ENCODE measurements at regions not wholly inside any gene's neighbourhood (a gene's known extent, or its start where the extent isn't known, plus 50 kb on each side); places are given as distances from the start of the nearest gene placed in this dataset.
"Not testable (repeated sequence)": the region's sequence is repeated elsewhere in the genome, so short reads cannot be mapped to it uniquely, and the experiment has no call there.

DNA sequence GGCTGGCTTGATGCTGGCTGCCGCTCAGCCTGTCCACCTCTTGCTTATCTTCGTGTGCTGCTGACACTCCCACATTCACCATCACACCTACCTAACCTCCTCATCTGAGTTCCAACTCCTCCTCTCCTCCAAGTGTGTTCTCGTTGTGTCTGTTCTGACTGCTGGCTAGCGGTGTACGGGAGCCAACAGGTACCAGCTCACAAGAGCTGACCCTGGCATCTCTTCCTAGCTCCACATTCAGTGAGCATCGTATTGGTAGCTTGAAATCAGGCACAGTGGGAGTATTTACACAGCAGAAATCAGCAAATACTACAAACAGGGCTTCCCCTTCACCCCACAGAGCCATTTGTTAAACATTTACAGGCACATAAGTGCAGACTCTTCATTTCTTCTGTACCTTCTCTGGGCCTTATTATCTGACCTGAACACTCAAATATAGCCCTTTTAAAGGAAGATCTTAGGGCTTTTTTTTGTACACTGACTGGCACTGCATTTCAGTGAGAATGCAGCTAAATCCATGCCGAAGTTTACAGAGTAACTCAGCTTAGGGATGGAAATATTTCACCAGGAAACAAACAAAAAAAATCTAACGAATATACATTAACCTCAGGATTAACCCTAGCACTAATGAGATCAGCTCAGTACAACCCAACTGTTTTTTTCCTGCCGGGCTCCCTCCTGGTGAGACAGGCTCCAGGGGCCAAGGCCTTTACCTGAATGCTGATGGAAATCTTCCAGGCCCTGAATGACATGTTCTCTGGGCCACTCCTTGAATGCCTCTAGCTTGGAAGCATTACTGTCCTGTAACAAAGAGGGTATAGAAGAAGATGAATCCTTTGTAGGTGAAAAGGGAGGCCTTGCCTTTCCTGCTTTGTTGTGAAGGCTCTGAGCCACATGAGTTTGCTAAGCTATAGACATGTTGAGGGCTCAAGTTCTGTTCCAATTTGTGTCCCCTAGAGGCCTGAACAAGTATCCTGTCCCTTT lies 150.5 kb upstream of the LPP start:
- DNase-seq: no peak

DNA sequence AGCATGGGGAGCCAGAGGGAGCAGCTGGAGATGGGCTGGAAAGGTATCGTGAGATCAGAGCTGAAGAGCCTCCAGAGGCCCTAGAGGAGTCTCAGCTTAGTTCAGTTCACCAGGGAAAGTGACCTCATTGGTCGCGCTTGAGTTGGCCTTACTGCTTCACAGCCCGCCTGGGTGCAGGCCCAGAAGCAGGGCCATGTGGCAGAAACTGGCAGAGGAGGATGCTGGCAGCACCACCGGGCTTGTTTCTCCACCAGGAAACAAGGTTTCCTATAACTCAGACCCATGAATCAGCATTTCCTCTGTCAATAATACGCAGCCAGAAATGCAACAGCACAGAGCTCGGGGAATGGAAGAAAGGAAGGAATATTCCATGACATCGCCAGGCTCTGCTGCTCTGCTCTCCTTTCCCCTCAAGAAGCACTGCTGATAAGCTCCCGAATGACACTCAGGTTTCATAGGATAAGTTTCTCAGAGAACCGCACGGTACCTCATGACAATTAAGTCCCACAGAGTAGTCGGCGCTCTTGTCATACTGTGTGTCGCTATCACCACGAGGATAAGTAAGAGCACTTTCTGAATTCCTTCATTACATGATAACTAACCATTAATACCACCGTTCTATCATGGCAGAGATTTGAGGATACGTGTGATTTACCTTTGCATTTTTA lies 147.1 kb upstream of the LPP start:
- no peak for DNase-seq

DNA sequence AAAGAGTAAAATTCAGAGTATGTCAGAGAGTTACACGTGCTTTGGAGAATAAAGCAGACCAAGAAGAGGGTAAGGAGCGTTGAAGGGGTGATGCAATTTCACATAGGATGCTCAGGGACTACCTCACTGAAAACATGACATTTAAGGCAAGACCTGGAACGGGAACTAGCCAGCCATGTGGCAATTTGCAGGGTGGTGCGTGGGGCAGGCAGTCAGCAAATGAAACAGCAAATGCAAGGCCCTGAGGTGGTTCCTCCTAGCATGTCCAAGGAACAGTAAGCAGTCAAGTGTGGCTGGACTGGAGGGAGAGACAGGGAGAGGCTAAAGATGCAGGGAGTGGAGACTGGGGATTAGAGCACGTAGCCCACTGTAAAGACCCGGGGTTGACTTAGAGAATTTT lies 146.1 kb upstream of the LPP start:
- no peak for DNase-seq

DNA sequence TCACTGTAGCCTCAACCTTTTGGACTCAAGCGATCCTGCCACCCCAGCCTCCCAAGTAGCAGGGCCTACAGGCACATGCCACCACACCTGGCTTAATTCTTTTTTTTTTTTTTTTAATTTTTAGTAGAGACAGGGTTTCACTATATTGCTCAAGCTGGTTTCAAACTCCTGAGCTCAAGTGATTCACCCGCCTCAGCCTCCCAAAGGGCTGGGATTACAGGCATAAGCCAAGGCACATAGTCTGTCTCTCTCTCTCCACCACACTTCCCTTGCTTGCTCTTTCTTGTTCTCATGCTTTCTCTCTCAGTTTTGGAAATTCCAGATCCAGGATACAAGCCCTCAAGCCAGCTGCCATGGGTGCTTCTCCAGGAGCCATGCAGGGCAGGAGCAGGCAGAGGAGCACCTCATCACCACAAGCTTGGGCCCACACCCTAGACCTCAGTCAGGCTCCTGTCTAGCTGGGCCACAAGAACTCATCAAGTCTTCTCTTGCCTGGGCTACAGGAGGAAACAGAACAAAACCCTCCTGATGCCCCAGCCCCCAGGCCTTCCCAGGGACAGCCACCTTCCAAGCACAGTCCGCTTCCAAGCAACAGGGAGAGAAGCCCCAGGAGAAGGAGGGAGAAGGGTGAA lies 145.3 kb upstream of the LPP start:
- no peak for DNase-seq

DNA sequence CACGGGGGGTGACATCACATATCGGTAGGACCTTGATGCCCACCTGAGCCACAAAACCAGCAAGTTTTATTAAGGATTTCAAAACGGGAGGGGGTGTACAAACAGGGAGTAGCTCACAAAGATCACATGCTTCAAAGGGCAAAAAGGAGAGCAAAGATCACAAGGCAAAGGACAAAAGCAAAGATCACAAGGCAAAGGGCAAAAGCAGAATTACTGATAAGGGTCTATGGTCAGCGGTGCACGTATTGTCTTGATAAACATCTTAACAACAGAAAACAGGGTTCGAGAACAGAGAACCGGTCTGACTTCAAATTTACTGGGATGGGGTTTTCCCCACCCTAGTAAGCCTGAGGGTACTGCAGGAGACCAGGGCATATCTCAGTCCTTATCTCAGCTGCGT lies 143.5 kb upstream of the LPP start:
- no peak for DNase-seq

DNA sequence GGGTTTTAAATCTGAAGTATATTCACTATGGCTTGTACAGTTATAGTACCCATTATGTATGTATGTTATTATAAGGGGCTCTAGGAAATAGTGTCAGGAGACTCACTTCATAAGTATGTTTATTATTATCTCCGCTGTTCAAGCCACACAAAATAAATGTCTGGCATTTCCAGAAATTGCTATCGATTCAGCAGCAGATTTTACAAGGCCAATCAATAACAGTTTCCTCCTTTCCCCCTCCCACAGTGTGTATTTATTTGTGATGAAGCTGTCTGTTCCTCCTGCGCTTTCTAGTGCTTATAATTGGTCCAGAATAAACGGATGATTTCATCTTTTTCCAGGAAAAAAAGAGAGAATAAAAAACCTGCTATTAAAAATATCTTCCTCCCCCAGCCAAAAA lies 134.2 kb upstream of the LPP start:
- DNase-seq: no peak

DNA sequence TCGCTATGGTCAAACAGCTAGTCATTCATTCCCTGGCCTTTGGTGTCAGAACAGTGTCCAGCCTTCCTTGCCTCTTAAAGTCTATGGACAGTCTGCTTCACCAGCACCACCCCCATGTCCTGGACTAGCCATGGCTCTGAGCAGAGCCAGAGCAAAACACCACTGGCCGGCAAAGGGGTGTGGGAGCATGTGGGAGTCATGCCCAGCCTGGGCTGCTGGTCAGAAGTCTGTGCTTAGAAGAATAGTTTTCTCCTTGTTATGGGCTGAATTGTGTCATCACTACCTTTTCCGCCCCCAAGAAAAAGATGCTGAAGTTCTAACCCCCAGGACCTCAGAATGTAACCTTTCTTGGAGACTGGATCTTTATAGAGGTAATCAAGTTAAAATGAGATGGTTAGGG lies 132.9 kb upstream of the LPP start:
- no peak for DNase-seq

DNA sequence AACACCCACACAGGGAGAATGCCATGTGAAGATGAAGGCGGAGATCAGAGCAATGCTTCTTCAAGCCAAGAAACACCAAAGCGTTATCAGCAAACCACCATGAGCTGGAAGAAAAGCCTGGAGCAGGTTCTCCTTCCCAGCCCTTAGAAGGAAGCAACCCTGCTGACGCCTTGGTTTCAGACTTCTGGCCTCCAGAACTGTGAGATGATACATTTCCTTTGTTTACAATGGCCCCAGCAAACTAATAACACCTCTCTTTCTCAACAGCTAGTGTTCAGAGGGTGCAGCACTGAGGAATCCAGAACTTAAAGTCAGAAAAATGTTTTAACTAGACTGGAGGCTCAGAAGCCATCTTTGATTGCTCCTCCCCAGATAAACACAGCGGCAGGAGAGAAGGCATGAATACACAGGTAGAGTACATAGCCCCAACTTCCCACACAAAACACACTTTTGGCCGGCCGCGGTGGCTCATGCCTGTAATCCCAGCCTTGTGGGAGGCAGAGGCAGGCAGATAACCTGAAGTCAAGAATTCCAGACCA lies 132.4 kb upstream of the LPP start:
- DNase-seq: no peak

DNA sequence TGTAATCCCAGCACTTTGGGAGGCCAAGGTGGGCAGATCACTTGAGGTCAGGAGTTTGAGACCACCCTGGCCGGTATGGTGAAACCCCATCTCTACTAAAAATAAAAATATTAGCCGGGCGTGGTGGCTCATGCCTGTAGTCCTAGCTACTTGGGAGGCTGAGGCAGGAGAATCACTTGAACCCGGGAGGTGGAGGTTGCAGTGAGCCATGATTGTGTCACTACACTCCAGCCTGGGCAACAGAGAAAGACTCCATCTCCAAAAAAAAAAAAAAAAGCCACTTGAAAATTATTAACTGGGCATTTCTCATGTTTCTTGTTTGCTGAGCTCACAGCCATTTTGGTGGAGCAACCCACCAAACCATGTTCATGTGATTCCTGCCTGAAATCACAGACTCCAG lies 131.1 kb upstream of the LPP start:
- DNase-seq: not testable (repeated sequence)

DNA sequence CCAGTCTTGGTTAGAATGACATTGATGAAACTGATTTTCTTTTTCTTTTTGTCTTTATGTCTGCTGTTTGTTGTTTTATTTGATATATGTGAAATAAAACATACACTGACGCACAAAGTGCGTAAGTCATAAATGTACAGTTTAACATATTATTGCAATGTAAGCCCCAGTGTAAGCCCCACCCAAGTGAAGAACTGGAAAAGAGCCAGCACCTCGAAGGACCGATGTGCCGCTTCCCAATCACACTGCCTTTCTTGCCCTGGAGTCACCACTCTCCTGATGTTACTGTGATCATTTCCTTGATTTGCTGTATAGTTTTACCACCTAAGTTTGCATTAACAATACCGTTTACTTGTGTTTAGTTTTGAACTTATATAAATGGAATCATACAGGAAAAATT lies 128.4 kb upstream of the LPP start:
- no peak for DNase-seq

DNA sequence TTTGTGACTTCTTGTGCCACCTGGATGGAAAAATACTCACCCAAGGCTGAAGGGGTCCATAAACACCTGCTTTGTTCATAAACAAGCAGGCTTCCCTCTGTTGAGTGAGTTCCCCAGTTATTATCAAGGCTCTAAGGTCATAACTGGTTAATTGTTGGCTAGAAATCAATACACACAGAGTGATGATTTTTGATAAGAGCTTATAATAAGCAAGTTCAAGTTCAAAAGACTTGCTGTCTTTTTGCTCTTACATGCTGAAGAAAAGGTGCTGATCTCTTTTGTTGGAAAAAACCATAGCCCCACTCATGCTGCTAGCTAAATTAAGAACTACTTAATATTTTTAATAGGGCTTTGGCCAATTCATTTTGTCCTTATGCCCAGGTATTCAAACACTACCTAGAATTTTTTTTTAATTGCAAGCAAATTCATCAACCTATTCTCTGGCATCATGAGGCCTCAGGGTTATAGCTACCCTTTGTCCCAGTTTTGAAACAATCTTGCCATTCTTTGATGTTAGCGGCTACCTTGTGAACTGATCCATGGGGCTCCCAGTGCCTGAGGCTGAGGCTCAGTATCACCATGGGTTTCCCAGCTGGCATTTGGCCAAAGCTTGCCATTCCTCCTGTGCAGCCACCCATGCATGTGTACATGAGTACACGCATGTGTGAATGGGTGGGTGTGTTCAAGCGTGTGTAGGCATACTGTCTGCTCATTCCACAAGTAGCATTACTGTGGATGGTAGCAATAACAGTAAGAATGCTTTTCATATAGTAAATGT lies 127.6 kb upstream of the LPP start:
- DNase-seq: no peak

DNA sequence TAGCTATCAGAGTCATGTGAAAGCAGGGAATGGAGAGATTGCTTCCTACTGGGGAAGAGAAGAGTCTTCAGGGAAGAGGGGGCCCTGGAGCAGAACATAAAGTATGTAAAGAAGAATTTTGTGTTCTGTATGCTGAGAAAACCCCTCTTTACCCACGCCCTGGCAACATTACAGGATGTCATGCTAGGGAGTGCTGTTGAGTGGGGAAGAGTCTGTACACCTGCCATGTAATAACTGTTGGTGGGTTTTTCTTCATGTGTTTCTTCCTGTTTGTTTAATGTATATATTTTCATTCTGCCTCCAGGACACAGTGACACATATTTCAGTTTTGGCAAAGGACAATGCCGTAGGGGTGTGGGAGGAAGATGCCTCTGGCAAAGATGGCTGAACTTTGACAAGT lies 122.8 kb upstream of the LPP start:
- no peak for DNase-seq

DNA sequence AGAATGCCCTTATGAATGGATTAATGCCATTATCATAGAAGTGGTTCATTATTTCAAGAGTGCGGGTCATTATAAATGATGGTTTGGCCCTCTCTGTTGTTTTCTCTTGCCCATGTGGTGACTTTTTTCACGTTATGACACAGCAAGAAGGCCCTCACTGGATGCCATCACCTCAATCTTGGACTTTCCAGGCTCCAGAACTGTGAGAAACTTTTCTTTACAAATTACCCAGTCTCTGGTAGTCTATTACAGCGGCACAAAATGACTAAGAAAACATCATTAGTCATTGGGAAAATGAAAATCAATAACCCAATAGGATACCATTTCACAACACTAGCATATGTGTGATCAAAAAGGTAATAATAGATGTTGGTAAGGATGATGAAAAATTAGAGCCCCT lies 119.0 kb upstream of the LPP start:
- DNase-seq: no peak

DNA sequence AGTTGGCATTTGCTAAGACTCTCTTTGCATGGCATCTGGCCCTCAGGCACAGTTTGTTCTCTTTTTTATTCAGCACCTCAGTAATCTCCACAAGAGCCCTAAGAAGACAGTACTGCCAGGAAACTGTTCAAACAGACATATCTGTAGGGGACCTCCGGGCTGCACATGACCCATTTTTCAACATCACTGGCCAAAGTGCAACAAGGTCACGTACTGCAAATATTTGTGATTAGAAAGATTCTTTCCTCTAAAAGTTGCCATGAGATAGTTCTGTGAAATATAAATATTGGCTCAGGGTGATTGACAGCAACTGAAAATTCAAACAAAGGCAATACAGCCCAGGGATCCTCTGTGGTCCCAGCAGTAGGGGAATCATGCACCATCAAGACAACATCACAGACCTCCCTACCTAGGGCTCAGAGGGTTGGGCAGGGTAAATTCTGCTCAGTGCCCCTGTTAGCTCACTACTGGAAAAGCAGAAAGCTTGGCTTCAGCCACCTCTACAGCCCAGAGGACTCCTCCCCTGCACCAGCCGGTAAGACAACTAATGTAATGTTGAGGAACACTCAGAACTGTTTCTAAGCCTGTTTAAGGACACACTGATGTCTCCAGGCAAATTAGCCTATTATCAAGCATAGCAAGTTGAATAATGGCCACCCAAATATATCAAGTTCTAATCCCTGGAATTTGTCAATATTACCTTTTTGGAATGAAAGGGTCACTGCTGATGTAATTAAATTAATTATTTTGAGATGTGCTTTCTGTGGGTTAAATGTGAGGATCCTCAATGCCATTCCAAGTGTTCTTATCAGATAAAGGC lies 117.4 kb upstream of the LPP start:
- DNase-seq: no peak

DNA sequence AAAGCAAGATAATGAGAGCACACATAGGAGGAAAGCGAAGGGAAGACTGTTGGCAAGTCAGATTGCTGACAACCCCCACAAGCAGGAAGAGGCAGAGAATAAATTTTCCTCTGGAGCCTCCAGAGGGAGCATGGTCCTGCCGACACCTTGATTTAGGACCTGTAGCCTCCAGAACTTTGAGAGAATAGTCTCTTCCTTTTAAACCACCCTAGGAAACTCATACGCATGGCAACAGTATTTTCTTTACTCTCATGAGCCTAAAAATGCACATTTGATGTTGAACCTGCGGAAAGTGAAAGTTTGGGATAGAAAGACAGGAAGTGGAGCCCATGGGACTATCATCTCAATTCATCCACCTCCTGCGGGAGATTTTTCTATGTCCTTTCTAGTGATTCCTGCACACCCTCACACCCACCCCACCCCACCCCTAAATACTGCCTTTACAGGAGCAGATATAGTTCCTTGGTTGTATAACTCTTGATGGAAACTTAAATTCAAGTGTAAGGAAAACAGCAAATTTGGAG lies 116.7 kb upstream of the LPP start:
- DNase-seq: peak; percentile 21

DNA sequence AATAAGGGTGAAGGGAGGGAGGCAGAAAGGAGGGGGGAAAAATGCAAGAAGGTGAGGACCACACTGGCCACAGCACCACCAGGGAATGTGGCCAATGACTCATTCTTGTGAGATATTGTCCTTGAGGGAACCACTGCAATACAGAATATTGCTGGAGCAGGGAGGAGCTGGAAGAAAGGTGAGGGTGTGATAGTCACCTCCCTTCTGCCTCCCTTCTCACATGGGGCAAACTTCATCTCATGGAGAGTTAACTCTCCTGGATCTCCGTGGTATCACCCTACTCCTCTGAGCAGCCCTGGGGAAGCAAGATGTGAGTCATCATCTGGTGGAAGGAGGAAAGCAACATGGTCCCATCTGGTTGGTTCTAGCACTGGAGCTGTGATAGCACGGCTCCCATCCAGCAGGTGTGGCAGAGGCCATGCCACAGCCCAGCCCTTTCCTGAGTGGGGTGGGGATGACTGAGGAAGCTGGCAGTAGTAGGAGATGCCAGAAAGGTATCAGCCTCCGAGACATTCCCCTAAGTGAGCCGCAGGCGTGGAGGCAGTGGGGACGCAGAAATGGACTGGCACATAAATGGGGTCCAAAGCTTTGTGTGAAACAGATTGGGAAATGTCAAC lies 115.9 kb upstream of the LPP start:
- no peak for DNase-seq

DNA sequence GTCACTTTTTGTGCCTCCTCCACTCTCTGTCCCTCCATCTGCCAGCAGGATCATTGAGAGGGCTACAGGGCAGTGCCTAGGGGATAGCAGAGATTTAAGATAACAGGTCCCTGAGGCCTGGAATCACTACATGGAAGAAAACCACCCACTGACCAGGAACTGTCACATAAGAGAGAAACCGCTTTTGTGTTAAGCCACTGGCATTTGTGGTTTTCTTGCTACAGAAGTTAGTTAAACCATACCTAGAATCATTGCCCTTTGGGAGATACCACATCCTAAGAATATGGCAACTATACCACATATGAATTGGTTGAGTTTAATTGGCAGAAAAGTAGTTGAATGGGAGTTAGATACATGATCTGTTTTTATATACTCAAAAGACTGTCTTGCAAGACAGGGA lies 112.8 kb upstream of the LPP start:
- DNase-seq: no peak

DNA sequence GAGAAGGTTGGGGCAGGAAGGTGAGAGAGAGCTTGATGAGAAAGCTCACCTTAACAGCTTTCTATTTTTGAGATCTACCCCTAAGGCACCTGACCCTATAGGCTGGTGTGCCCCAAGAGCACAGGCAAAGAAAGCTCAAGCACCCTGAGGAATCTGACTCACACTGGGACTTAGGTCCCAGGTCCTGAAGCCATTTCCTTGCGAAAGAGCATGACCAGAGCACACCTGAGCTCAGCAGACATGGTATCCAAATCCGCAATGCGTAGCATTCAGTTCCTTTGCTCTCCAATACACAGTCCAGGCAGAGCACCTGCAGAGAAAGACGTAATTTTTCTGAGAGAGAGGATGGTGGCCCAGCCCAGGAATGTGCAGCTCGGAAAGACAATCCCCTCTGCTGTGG lies 112.1 kb upstream of the LPP start:
- DNase-seq: no peak

DNA sequence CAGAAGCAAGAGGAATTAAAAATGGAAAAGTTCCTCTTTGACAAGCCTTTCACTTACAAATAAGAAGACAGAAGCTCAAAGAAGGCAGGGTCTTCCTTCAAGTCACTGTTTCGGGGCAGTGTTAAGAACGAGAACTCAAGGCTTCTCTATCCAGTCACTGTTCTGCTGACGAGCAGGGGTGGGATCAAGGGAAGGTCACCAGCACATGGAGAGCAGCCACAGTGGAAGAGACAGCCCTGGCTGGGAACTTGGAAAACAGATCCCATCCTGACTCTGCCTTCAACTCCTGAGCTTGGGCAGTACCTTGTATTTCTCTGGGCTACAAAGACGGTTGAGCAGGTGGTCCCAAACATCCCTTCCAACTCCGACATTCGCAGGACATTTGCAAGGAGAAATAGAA lies 111.5 kb upstream of the LPP start:
- DNase-seq: no peak

DNA sequence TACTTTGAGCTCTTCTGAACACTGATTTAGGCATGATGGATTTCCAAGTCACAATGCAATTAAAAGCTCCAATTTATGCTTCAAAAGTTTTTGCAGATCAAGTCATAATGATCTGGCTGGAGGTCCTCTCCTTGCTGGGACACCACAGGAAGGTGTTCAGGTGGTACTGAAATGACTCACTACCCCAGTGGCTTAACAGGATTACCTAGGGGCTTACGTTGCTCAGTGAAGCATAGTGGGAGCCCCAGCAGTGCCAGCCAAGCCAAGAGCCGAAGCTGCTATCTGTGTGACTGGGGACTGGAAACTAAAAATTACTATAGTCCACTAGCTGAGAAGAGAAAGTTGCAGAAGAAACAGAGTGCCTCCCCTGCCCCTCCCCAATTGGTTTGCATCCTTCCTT lies 110.1 kb upstream of the LPP start:
- no peak for DNase-seq

DNA sequence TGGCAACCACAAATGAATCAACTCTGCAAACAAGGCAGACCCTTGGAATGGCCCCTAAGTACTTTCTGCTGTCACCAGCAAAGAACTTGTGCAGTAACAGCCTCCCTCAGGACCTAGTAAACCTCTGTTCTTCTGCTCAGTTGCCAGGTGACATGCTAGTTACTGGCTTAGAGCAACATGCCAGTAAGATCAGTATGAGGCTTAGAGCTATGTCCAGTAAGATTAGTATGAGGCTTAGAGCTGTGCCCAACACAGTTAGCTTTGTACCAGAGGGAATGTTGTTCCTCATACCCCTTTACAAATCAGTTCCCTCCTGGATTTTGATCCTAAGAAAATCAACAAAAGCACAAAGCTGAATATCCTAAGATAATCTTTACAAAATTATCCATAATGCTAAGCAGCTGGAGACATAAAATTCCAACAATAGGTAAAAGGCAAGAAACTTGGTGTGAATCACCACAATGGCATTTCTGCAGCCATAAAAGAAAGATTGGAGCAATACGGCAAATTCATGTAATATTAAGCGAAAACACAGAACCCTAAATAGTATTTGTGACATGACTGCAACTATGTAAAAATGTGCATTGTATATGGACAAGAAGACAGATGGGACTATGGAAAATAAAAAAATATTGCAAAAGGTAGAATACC lies 107.3 kb upstream of the LPP start:
- DNase-seq: no peak
